HepG2 (cell line): ENCODE measurements at regions not wholly inside any gene's neighbourhood (a gene's known extent, or its start where the extent isn't known, plus 50 kb on each side); places are given as distances from the start of the nearest gene placed in this dataset.

ENCODE experiments used
- ATAC-seq: fragments of 200-7000 bp; cut with Tn5 transposase; 3 replicates; pipeline ENCODE4 v1.9.1; 2020; ENCODE audit warnings: mild to moderate bottlenecking, moderate library complexity
- BruUV-seq: library from RNA; stranded (reverse); fragments of 400-500 nt; replicated peaks from 2 replicates; lab custom pipeline; 2021; lab: Mats Ljungman, UMichigan
- CTCF ChIA-PET: fragments of 300-600 bp; formaldehyde crosslinking; extraction: SDS; loops from one replicate; lab custom pipeline; 2021; ENCODE audit warnings: low total read pairs, inconsistent platforms, low intra/inter-chr PET ratio; lab: Yijun Ruan, JAX
- POLR2A ChIA-PET: fragments of 350-600 bp; sonication (Branson Sonifier 250); formaldehyde crosslinking; loops from one replicate; lab custom pipeline; 2020; ENCODE audit warnings: antibody characterized with exemption, inconsistent platforms; lab: Yijun Ruan, JAX
- DNase-seq: peaks from one replicate; pipeline ENCODE4 v3.0.0-alpha.2; 2015; ENCODE audit warnings: low spot score
- FAIRE-seq: peaks from 3 replicates; lab custom pipeline; 2011; peaks lifted over from hg19 to GRCh38; lab: Jason Lieb, UNC
- H2AFZ ChIP-seq: one replicate; pipeline ENCODE4 v1.6.1; 2011; ENCODE audit warnings: low read length, inconsistent platforms
- H3K27ac ChIP-seq: fragments of 300-600 bp; 3 replicates; pipeline ENCODE4 v1.8.0; 2011; ENCODE audit warnings: mixed run types, mild to moderate bottlenecking, mixed read lengths, low read length, inconsistent platforms; ENCODE audit not compliant: insufficient read depth; ENCODE audit errors: extremely low read length
- H3K27me3 ChIP-seq, 2 experiments: fragments of 200-600 bp in 1 of 2; 2 replicates in 1 of 2; 3 replicates in 1 of 2; pipeline versions ENCODE4 v1.6.0 to v1.8.0; 2011; ENCODE audit warnings: low read length in 2 of 2, mild to moderate bottlenecking in 2 of 2, moderate library complexity in 2 of 2, inconsistent platforms in 1 of 2; ENCODE audit not compliant: insufficient read depth in 2 of 2, control insufficient read depth in 1 of 2
- H3K36me3 ChIP-seq, 2 experiments: fragments of 200-600 bp in 1 of 2; replicated peaks in 1 of 2; 2 replicates in 1 of 2; 3 replicates in 1 of 2; pipeline versions ENCODE4 v1.5.1 to v1.8.0; 2011; ENCODE audit warnings: low read length in 2 of 2, inconsistent platforms in 1 of 2; ENCODE audit not compliant: insufficient read depth in 2 of 2, control insufficient read depth in 1 of 2
- H3K4me1 ChIP-seq: 2 replicates; pipeline ENCODE4 v1.5.1; 2012; ENCODE audit warnings: low read length, inconsistent platforms; ENCODE audit not compliant: insufficient read depth
- H3K4me2 ChIP-seq: 2 replicates; pipeline ENCODE4 v1.6.0; 2011; ENCODE audit warnings: low read depth, low read length, inconsistent platforms
- H3K4me3 ChIP-seq, 3 experiments: fragments of 200-600 bp in 1 of 3; sonication (generic), shearing (Covaris generic) in 1 of 3; replicated peaks in 1 of 3; 2 replicates each; pipeline ENCODE4 v1.5.1; 2011 to 2016; ENCODE audit warnings: low read length in 3 of 3, inconsistent platforms in 2 of 3, low read depth in 2 of 3, mild to moderate bottlenecking in 2 of 3, control low read depth in 1 of 3, mixed read lengths in 1 of 3; ENCODE audit not compliant: insufficient read depth in 1 of 3
- H3K79me2 ChIP-seq: one replicate; pipeline ENCODE4 v1.6.1; 2011; ENCODE audit warnings: low read length, inconsistent platforms; ENCODE audit not compliant: insufficient read depth
- H3K9ac ChIP-seq: 2 replicates; pipeline ENCODE4 v1.6.0; 2011; ENCODE audit warnings: mild to moderate bottlenecking, low read depth, low read length, inconsistent platforms; ENCODE audit not compliant: insufficient read depth
- H3K9me3 ChIP-seq: 2 replicates; pipeline ENCODE4 v1.5.1; 2012; ENCODE audit warnings: mild to moderate bottlenecking, low read length
- H4K20me1 ChIP-seq: 2 replicates; pipeline ENCODE4 v1.6.0; 2011; ENCODE audit warnings: inconsistent platforms, mild to moderate bottlenecking, low read length, moderate library complexity; ENCODE audit not compliant: insufficient read depth
- HOXA9 ChIP-seq: sonication (generic); formaldehyde crosslinking; IDR thresholded peaks from 2 replicates; pipeline ENCODE4 v1.8.1; 2022; ENCODE audit warnings: missing genetic modification reagents, mild to moderate bottlenecking, moderate library complexity, borderline replicate concordance
- KMT2A ChIP-seq: sonication (generic); formaldehyde crosslinking; IDR thresholded peaks from 2 replicates; pipeline ENCODE4 v1.4.0; 2020; ENCODE audit warnings: missing genetic modification reagents
- MATR3 ChIP-seq: sonication (generic); formaldehyde crosslinking; IDR thresholded peaks from 2 replicates; pipeline ENCODE4 v1.4.0; 2020; ENCODE audit warnings: missing genetic modification reagents
- NBN ChIP-seq: fragments of 450-650 bp; conservative IDR thresholded peaks from 2 replicates; pipeline ENCODE4 v1.6.1; 2017
- REPIN1 ChIP-seq: sonication (generic); formaldehyde crosslinking; IDR thresholded peaks from 2 replicates; pipeline ENCODE4 v1.8.0; 2022; ENCODE audit warnings: missing genetic modification reagents, low read depth, mild to moderate bottlenecking, borderline replicate concordance
- RFX3 ChIP-seq: IDR thresholded peaks from 2 replicates; pipeline ENCODE4 v1.6.1; 2016; ENCODE audit warnings: missing biosample characterization, missing genetic modification reagents
- TAF1 ChIP-seq: sonication (generic); formaldehyde crosslinking; IDR thresholded peaks from 2 replicates; pipeline ENCODE4 v1.4.0; 2020; ENCODE audit warnings: missing genetic modification reagents
- TEAD3 ChIP-seq: optimal IDR thresholded peaks from 2 replicates; pipeline ENCODE3; 2016; ENCODE audit warnings: borderline replicate concordance
- TP53 ChIP-seq: sonication (generic); formaldehyde crosslinking; conservative IDR thresholded peaks from 2 replicates; pipeline ENCODE4 v1.4.0; 2020; ENCODE audit warnings: missing genetic modification reagents
- in situ Hi-C: cut with HindIII; loops from 2 replicates; pipeline ENCODE4 v1.10.0; 2017; ENCODE audit warnings: low pct_unique_long_range_greater_than_20kb; ENCODE audit not compliant: extremely low pct_ligation_motif_present
- intact Hi-C: fragments of 100-400 bp; cut with micrococcal nuclease; formaldehyde crosslinking; loops from one replicate; pipeline ENCODE4 v1.10.0; 2022; ENCODE audit not compliant: unreplicated experiment
- TF ChIP-seq, protein P1 (sequence below): sonication (generic); formaldehyde crosslinking; IDR thresholded peaks from 2 replicates; pipeline ENCODE4 v1.4.0; 2020; ENCODE audit warnings: missing genetic modification reagents, borderline replicate concordance
- TF ChIP-seq, protein P2 (sequence below): sonication (generic); formaldehyde crosslinking; IDR thresholded peaks from 2 replicates; pipeline ENCODE4 v1.8.0; 2022; ENCODE audit warnings: mild to moderate bottlenecking, missing genetic modification reagents, moderate library complexity
- TF ChIP-seq, protein P3 (sequence below): sonication (generic); formaldehyde crosslinking; IDR thresholded peaks from 2 replicates; pipeline ENCODE4 v1.9.0; 2021; ENCODE audit warnings: missing genetic modification reagents, borderline replicate concordance
- TF ChIP-seq, protein P4 (sequence below): sonication (generic); formaldehyde crosslinking; IDR thresholded peaks from 2 replicates; pipeline ENCODE4 v1.4.0; 2020; ENCODE audit warnings: mild to moderate bottlenecking, missing genetic modification reagents
- TF ChIP-seq, protein P5 (sequence below): sonication (generic); formaldehyde crosslinking; IDR thresholded peaks from 2 replicates; pipeline ENCODE4 v1.8.1; 2023; ENCODE audit warnings: missing genetic modification reagents, mild to moderate bottlenecking, borderline replicate concordance
- TF ChIP-seq, protein P6 (sequence below): sonication (generic); formaldehyde crosslinking; IDR thresholded peaks from 2 replicates; pipeline ENCODE4 v1.4.0; 2020; ENCODE audit warnings: missing genetic modification reagents

DNA sequence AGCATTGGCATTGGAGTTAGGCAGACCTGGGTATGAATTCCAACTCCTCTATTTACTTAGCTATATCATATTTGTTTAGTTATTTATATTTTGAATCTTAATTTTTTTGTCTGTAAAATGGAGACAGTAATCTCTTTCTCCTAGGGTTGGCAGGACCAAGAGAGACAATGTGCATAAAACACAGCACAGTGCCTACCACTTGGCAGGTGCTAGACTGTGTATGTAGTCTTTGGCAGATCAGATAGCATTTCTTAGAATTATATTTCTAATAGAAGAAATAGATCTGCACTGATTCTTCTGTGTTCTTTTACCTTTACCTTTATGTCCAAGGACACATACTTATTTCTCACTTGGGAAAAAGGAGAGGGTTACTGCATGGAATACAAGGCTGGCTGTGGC is 177.2 kb downstream of the GIPC2 start:
- no peaks in the 10 kb centered on the region for H3K79me2 ChIP-seq
- POLR2A ChIA-PET: no interaction called here
- H3K4me2 ChIP-seq: no peak overlapping the region
- no peaks in the 10 kb centered on the region for H3K36me3 ChIP-seq
- H3K9ac ChIP-seq: no peak overlapping the region
- no TSS peak for BruUV-seq
- CTCF ChIA-PET: no interaction called here
- no peaks in the 10 kb centered on the region for H4K20me1 ChIP-seq
- TF ChIP-seq KMT2A (CRISPR knock-in tag): no peak
- no peak for TF ChIP-seq TAF1 (CRISPR knock-in tag)
- no peak for TF ChIP-seq HOXA9 (CRISPR knock-in tag)
- TF ChIP-seq, protein P1, sequence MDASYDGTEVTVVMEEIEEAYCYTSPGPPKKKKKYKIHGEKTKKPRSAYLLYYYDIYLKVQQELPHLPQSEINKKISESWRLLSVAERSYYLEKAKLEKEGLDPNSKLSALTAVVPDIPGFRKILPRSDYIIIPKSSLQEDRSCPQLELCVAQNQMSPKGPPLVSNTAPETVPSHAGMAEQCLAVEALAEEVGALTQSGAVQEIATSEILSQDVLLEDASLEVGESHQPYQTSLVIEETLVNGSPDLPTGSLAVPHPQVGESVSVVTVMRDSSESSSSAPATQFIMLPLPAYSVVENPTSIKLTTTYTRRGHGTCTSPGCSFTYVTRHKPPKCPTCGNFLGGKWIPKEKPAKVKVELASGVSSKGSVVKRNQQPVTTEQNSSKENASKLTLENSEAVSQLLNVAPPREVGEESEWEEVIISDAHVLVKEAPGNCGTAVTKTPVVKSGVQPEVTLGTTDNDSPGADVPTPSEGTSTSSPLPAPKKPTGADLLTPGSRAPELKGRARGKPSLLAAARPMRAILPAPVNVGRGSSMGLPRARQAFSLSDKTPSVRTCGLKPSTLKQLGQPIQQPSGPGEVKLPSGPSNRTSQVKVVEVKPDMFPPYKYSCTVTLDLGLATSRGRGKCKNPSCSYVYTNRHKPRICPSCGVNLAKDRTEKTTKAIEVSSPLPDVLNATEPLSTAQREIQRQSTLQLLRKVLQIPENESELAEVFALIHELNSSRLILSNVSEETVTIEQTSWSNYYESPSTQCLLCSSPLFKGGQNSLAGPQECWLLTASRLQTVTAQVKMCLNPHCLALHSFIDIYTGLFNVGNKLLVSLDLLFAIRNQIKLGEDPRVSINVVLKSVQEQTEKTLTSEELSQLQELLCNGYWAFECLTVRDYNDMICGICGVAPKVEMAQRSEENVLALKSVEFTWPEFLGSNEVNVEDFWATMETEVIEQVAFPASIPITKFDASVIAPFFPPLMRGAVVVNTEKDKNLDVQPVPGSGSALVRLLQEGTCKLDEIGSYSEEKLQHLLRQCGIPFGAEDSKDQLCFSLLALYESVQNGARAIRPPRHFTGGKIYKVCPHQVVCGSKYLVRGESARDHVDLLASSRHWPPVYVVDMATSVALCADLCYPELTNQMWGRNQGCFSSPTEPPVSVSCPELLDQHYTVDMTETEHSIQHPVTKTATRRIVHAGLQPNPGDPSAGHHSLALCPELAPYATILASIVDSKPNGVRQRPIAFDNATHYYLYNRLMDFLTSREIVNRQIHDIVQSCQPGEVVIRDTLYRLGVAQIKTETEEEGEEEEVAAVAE (CRISPR knock-in tag): no peak
- no peak for TF ChIP-seq TP53 (CRISPR knock-in tag)
- TF ChIP-seq NBN: no peak
- TF ChIP-seq MATR3 (CRISPR knock-in tag): no peak
- no peak for TF ChIP-seq REPIN1 (CRISPR knock-in tag)
- TF ChIP-seq TEAD3 (CRISPR knock-in tag): no peak
- TF ChIP-seq, protein P2, sequence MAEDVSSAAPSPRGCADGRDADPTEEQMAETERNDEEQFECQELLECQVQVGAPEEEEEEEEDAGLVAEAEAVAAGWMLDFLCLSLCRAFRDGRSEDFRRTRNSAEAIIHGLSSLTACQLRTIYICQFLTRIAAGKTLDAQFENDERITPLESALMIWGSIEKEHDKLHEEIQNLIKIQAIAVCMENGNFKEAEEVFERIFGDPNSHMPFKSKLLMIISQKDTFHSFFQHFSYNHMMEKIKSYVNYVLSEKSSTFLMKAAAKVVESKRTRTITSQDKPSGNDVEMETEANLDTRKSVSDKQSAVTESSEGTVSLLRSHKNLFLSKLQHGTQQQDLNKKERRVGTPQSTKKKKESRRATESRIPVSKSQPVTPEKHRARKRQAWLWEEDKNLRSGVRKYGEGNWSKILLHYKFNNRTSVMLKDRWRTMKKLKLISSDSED (CRISPR knock-in tag): no peak
- TF ChIP-seq, protein P3, sequence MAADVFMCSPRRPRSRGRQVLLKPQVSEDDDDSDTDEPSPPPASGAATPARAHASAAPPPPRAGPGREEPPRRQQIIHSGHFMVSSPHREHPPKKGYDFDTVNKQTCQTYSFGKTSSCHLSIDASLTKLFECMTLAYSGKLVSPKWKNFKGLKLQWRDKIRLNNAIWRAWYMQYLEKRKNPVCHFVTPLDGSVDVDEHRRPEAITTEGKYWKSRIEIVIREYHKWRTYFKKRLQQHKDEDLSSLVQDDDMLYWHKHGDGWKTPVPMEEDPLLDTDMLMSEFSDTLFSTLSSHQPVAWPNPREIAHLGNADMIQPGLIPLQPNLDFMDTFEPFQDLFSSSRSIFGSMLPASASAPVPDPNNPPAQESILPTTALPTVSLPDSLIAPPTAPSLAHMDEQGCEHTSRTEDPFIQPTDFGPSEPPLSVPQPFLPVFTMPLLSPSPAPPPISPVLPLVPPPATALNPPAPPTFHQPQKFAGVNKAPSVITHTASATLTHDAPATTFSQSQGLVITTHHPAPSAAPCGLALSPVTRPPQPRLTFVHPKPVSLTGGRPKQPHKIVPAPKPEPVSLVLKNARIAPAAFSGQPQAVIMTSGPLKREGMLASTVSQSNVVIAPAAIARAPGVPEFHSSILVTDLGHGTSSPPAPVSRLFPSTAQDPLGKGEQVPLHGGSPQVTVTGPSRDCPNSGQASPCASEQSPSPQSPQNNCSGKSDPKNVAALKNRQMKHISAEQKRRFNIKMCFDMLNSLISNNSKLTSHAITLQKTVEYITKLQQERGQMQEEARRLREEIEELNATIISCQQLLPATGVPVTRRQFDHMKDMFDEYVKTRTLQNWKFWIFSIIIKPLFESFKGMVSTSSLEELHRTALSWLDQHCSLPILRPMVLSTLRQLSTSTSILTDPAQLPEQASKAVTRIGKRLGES (CRISPR knock-in tag): no peak
- TF ChIP-seq, protein P4, sequence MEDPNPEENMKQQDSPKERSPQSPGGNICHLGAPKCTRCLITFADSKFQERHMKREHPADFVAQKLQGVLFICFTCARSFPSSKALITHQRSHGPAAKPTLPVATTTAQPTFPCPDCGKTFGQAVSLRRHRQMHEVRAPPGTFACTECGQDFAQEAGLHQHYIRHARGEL: no peak
- no peak for TF ChIP-seq RFX3 (CRISPR knock-in tag)
- TF ChIP-seq, protein P5, sequence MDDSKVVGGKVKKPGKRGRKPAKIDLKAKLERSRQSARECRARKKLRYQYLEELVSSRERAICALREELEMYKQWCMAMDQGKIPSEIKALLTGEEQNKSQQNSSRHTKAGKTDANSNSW (CRISPR knock-in tag): no peak
- TF ChIP-seq, protein P6, sequence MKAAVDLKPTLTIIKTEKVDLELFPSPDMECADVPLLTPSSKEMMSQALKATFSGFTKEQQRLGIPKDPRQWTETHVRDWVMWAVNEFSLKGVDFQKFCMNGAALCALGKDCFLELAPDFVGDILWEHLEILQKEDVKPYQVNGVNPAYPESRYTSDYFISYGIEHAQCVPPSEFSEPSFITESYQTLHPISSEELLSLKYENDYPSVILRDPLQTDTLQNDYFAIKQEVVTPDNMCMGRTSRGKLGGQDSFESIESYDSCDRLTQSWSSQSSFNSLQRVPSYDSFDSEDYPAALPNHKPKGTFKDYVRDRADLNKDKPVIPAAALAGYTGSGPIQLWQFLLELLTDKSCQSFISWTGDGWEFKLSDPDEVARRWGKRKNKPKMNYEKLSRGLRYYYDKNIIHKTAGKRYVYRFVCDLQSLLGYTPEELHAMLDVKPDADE (CRISPR knock-in tag): no peak
- H3K4me1 ChIP-seq: no peaks in the 10 kb centered on the region
- no peak for FAIRE-seq
- no peaks in the 10 kb centered on the region for H3K27me3 ChIP-seq
- ATAC-seq: peak; percentile 26; the same call in 1 of the 3 replicates
- DNase-seq: no peak
- no peak overlapping the region for H3K27ac ChIP-seq
- intact Hi-C loops (no loop called here), in situ Hi-C loops (no loop called here)
- H3K9me3 ChIP-seq: no peaks in the 10 kb centered on the region
- H3K4me3 ChIP-seq: no peak overlapping the region
- no peak overlapping the region for H2AFZ ChIP-seq
